Muscle layer of colon (tissue), 2 donors: ENCODE measurements at regions not wholly inside any gene's neighbourhood (a gene's known extent, or its start where the extent isn't known, plus 50 kb on each side); places are given as distances from the start of the nearest gene placed in this dataset.

ENCODE experiments used
- H3K27ac ChIP-seq: one replicate; pipeline ENCODE4 v1.7.0; 2013; ENCODE audit warnings: low read depth, mild to moderate bottlenecking, low read length, moderate library complexity
- H3K27me3 ChIP-seq, 2 donors: one replicate each; pipeline ENCODE4 v1.7.0; 2013; ENCODE audit warnings: low read length in 2 of 2, mild to moderate bottlenecking in 2 of 2; ENCODE audit not compliant: insufficient read depth in 2 of 2, control insufficient read depth in 1 of 2
- H3K36me3 ChIP-seq: one replicate; pipeline ENCODE4 v1.7.0; 2013; ENCODE audit warnings: mild to moderate bottlenecking, low read length; ENCODE audit not compliant: insufficient read depth
- H3K4me1 ChIP-seq: one replicate; pipeline ENCODE4 v1.7.0; 2013; ENCODE audit warnings: mild to moderate bottlenecking, low read length; ENCODE audit not compliant: insufficient read depth
- H3K4me3 ChIP-seq, 2 donors: one replicate each; pipeline ENCODE4 v1.7.0; 2013; ENCODE audit warnings: low read length in 2 of 2, low read depth in 1 of 2, mild to moderate bottlenecking in 1 of 2, moderate library complexity in 1 of 2
- H3K9ac ChIP-seq: one replicate; pipeline ENCODE4 v1.7.0; 2013; ENCODE audit warnings: low read length
- H3K9me3 ChIP-seq: one replicate; pipeline ENCODE4 v1.7.0; 2013; ENCODE audit warnings: mild to moderate bottlenecking, low read length
- donor health status: abdominal sarcoma.
- donor health status: Adenocarcinoma of cecum.

DNA sequence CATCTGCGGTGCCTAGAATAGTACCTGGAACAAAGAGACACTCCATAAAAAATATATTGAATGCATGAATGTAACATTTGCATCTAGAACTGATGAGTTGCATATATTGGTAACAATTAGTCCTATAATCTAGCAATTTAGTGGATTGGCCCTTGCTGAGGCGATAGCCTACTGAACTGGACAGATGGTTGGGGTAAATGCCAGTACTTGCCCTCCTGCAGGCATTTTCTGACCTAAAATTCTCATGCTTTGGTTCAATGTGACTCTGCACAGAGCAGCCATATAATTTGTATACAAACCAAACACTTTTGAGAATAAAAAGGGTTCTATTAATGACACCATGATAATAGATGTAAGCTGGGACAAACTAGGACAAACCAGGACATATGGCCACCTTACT lies 313.6 kb downstream of the OLFM3 start:
- Histone ChIP-seq H3K27ac (no peak overlapping the region), H3K9ac (no peak overlapping the region), H3K4me1 (no peaks in the 10 kb centered on the region), H3K27me3 (no peaks in the 10 kb centered on the region), H3K36me3 (no peaks in the 10 kb centered on the region), H3K4me3 (no peak overlapping the region), H3K9me3 (no peaks in the 10 kb centered on the region)

GRCh38 chr1:101683561-101683960 lies 313.2 kb downstream of the OLFM3 start:
- H3K9me3 ChIP-seq: no peaks in the 10 kb centered on the region
- H3K9ac ChIP-seq: no peak overlapping the region
- H3K27me3 ChIP-seq: no peaks in the 10 kb centered on the region
- H3K36me3 ChIP-seq: no peaks in the 10 kb centered on the region
- no peak overlapping the region for H3K4me3 ChIP-seq
- no peaks in the 10 kb centered on the region for H3K4me1 ChIP-seq
- no peak overlapping the region for H3K27ac ChIP-seq

DNA sequence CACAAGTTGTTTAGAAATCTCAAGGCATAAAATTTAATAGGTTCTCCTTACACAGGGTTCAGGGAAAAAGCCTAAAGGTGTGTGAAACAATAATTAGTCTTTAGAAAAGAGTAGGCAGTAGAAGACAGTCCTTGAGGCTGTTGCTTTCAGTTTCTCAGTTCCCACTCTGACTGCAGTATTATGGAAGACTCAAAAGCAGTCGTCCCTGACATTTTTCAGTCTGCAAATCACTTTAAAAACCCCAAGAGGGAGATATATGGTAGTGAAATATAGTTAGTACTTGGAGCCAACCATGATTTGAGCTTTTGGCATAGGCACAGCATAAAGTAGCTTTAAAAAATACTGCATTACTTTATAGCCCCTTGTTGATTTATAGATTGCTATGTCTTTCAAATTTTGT lies 299.7 kb downstream of the OLFM3 start:
- no peak overlapping the region for H3K9ac ChIP-seq
- H3K4me1 ChIP-seq: no peaks in the 10 kb centered on the region
- H3K36me3 ChIP-seq: no peaks in the 10 kb centered on the region
- no peaks in the 10 kb centered on the region for H3K9me3 ChIP-seq
- no peaks in the 10 kb centered on the region for H3K27me3 ChIP-seq
- no peak overlapping the region for H3K4me3 ChIP-seq
- H3K27ac ChIP-seq: no peak overlapping the region

DNA sequence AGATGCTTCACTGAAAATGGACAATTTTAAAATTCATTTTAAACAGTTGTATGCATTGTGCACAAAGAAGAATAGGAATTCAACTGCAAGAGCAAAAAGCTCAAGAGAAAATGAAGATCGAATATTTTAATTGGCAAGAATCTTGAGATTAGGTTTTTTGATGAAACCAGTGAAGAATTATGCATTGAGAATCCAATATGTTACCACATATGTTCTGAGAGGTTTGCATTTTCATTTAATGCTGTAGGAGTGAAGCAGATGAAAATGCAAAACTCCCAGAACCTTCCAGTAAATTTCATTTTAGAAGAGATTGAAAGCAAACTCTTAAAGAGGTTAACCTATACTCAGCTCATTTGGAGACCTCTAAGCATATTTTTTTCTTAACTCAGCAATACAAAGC lies 298.0 kb downstream of the OLFM3 start:
- H3K27ac ChIP-seq: no peak overlapping the region
- H3K36me3 ChIP-seq: no peaks in the 10 kb centered on the region
- H3K4me1 ChIP-seq: no peaks in the 10 kb centered on the region
- H3K9ac ChIP-seq: no peak overlapping the region
- no peaks in the 10 kb centered on the region for H3K9me3 ChIP-seq
- H3K4me3 ChIP-seq: no peak overlapping the region
- H3K27me3 ChIP-seq: no peaks in the 10 kb centered on the region

DNA sequence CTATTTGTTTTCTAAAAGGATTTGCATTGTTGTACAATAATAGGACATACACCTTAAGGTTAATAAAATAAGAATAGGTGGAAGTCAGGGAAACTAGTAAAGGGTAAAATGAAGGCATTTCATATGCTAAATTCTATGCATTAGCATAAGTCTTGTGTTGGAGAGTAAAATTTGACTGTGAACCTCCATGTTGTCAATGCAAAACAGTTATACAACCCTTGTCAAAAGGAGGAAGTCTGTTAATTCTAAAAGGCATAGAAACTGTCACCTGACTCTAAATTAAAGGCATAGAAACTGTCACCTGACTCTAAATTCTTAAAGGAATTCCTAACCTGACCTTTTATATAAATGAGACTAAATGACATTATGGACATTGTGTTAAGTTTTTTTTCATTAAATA lies 291.8 kb downstream of the OLFM3 start:
- H3K9ac ChIP-seq: no peak overlapping the region
- no peak overlapping the region for H3K27ac ChIP-seq
- H3K4me3 ChIP-seq: no peak overlapping the region
- H3K36me3 ChIP-seq: no peaks in the 10 kb centered on the region
- no peaks in the 10 kb centered on the region for H3K9me3 ChIP-seq
- H3K27me3 ChIP-seq: no peaks in the 10 kb centered on the region
- H3K4me1 ChIP-seq: no peaks in the 10 kb centered on the region

- H3K9me3 ChIP-seq: no peaks in the 10 kb centered on the region
- H3K27ac ChIP-seq: no peak overlapping the region
- H3K27me3 ChIP-seq: no peaks in the 10 kb centered on the region
- H3K4me1 ChIP-seq: no peaks in the 10 kb centered on the region
- H3K9ac ChIP-seq: no peak overlapping the region
- no peak overlapping the region for H3K4me3 ChIP-seq
- no peaks in the 10 kb centered on the region for H3K36me3 ChIP-seq
Measured at GRCh38 chr1:101706366-101706765, 290.4 kb downstream of the OLFM3 start.

- Histone ChIP-seq H3K9me3 (no peaks in the 10 kb centered on the region), H3K36me3 (no peaks in the 10 kb centered on the region), H3K27me3 (no peaks in the 10 kb centered on the region), H3K4me1 (no peaks in the 10 kb centered on the region), H3K27ac (no peak overlapping the region), H3K9ac (no peak overlapping the region), H3K4me3 (no peak overlapping the region)
Measured at GRCh38 chr1:101709721-101710120, 287.0 kb downstream of the OLFM3 start.

DNA sequence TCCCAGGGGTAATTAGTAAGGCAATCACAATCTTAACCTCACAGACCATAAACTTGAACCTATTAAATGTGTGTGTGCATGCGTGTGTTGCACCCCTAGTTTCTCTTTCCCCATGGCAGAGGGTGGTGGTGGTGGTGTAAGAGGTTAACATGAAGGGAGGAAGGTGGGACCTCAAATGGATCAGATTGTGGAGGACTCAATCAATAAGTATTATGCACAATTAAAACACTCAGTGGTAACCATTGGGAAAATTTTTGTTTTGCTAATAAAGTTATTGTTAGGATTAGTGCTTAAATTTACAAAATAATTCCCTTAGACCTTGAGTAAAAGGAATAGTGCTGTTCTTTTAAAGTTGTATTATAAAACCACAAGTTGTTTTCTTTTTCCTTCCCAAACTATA lies 283.0 kb downstream of the OLFM3 start:
- Histone ChIP-seq H3K9ac (no peak overlapping the region), H3K27ac (no peak overlapping the region), H3K4me3 (no peak overlapping the region)

GRCh38 chr1:101723415-101723814 lies 273.3 kb downstream of the OLFM3 start:
- Histone ChIP-seq H3K9ac (no peak overlapping the region), H3K27ac (no peak overlapping the region), H3K4me1 (no peaks in the 10 kb centered on the region), H3K4me3 (no peak overlapping the region), H3K36me3 (no peaks in the 10 kb centered on the region), H3K27me3 (no peaks in the 10 kb centered on the region), H3K9me3 (no peaks in the 10 kb centered on the region)

More for the DNA sequence above, 283.0 kb downstream of the OLFM3 start:
- H3K4me1 ChIP-seq: no peaks in the 10 kb centered on the region
- H3K9me3 ChIP-seq: no peaks in the 10 kb centered on the region
- no peaks in the 10 kb centered on the region for H3K36me3 ChIP-seq
- H3K27me3 ChIP-seq: no peaks in the 10 kb centered on the region

DNA sequence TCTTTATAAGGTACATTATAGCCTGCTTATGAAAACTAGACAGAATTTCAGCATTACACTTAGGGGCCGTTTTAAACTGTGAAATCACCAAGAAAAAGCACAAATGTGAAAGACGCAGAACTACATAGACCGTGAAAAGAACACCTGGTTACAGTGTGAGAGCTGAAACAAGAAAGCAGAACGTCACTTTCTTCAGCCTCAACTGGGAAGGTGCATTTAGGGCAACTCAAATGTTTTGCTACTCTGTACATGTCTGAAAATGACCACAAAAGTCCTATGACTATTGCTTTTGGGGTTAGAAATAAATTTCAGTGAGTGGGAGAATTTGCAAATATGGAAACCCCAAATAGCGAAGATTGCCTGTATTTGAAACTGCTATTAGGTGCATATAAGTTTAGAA lies 268.7 kb downstream of the OLFM3 start:
- Histone ChIP-seq H3K4me3 (no peak overlapping the region), H3K9ac (no peak overlapping the region), H3K9me3 (no peaks in the 10 kb centered on the region)

DNA sequence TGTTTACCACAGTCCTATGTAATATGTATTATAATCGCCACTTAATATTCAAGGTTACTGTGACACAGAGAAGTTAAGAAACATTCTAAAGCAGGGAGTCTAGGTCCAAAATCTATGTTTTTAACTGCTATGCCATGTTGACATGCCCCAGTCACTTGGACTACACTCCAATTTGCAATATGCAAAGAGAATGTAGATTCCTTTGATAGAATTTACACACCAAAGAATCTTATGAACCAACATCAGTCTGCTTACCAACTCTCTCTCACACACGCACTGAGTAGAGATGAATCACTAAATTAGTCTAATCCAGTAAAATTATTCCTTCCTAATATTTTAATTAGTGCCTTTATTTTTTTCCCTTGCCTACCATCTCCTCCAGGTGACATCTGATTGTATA lies 266.2 kb downstream of the OLFM3 start:
- Histone ChIP-seq H3K27me3 (no peaks in the 10 kb centered on the region), H3K27ac (no peak overlapping the region), H3K4me1 (no peaks in the 10 kb centered on the region), H3K36me3 (no peaks in the 10 kb centered on the region), H3K9me3 (no peaks in the 10 kb centered on the region), H3K9ac (no peak overlapping the region), H3K4me3 (no peak overlapping the region)

More for the DNA sequence above, 268.7 kb downstream of the OLFM3 start:
- no peaks in the 10 kb centered on the region for H3K27me3 ChIP-seq
- H3K36me3 ChIP-seq: no peaks in the 10 kb centered on the region
- H3K4me1 ChIP-seq: no peaks in the 10 kb centered on the region
- no peak overlapping the region for H3K27ac ChIP-seq

DNA sequence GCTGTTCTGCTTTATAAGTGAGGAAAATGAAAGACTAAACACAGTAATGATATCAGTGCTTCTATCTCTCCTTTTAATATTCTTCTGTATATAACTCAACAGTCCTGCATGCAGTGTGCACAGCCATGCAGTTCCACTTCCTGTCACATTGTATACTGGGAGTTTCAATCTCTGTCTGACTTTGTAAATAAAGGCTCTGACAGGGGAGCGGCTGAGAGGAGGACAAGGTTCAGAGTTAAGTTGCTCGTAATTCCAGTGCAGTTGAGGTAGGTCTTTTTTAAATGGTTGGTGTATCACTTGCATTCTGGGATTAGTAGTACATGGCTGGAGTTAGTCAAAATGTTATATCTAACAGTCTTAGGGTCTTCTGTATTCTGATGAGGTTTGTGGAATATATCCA lies 264.5 kb downstream of the OLFM3 start:
- Histone ChIP-seq H3K27me3 (no peaks in the 10 kb centered on the region), H3K27ac (no peak overlapping the region), H3K4me1 (no peaks in the 10 kb centered on the region), H3K9me3 (no peaks in the 10 kb centered on the region), H3K9ac (no peak overlapping the region), H3K4me3 (no peak overlapping the region), H3K36me3 (no peaks in the 10 kb centered on the region)
